HG03280 (cell line): ENCODE measurements at regions not wholly inside any gene's neighbourhood (a gene's known extent, or its start where the extent isn't known, plus 50 kb on each side); places are given as distances from the start of the nearest gene placed in this dataset.
A peak's percentile ranks its signal among the peaks of the same experiment; 100 is the strongest.

Experiments used
- ATAC-seq: cut with Tn5 transposase; IDR thresholded peaks from one replicate; pipeline ENCODE4 v1.9.1; 2021; ENCODE audit warnings: mild to moderate bottlenecking, moderate library complexity; ENCODE audit not compliant: unreplicated experiment

DNA sequence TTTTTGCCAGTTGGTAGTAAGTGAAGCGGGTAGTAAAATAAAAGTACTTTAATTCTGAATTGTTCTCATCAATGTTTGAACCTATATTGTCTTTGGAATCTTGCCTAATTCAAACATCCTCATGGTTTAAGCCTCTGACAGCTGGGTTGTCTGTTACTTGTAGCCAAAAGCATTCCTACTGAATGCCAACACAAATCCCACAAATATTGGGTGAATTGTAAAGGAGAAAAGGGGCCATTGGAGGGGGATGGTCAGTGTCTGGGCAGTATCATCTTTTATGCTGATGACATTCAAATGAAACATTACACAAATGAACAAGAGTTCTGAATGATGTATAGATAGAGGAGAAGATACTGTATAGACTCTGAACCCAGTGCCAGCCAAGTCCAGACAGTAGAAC lies 309.5 kb downstream of the OSTF1 start:
- no peak for ATAC-seq

DNA sequence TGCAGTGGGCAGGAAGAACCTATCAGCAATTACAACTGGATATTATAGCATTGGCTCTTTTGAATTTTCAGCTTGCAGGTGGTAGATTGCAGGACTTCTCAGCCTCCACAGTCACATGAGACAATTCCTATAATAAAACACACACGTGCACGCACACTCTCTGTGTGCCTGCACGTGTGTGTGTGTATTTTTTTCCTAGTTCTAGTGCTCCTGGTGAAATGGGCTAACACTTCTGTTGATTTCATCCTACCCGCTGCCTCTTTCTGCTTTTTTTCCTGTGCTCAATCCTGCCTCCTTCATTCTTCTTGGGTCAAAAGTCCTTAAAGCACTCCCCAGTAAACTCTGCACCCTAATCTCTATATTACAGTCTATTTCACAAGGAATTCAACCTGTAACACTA lies 320.1 kb downstream of the OSTF1 start:
- ATAC-seq, result no peak

DNA sequence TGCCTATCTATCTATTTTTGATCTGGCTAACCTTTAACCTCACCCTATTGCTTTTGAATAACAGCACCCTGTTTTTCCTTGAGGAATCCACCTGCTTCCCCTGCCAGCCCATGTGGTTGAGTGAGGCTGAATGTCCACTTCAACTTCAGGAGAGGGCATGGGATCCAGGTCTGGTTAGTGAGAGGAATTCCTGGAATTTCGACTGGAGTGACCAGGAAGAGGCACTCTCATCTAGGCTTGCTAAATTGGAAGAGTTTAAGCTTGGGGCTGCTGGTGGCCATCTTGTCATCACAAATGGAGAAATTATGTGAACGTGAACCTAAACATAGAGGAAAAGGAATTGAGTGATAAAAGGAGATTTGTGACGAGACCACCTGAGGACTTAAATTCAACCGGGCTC lies 322.1 kb downstream of the OSTF1 start:
- ATAC-seq, result no peak

DNA sequence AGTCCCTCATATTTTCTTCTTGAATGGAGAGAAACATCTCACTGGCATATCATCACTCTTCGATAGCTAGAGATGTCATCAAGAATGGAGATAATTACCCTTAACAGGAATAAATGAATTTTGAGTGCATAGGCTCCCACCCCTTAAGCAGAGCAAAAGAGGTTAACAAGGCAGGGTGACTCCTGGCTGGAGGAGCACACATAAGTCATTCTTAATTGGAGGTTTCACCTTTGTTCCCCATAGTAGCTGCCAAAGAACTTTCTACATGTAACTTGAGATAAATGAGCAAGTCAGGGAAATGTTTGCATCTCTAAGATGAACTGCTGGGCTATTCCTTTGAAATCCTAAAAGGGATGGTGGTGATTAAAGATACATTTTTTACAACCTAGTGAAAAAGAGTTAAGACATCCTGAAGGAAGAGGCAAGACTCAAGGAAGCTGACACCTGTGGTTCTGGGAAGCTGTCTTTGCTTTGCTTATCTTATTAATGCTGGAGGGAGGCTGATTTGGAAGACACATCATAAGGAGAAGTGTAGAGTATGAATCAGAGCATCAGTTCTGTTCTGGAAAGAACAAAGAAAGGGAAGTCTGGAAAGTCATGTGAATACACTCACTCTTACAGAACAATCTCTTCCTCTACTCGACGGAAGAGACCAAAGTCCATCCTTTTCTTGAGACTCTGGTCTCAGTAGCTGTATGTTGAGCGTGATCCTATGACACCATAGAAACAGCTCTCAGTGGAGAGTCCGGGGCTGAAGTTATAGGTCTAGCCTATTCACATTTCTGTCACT lies 326.3 kb downstream of the OSTF1 start:
- ATAC-seq, result no peak

DNA sequence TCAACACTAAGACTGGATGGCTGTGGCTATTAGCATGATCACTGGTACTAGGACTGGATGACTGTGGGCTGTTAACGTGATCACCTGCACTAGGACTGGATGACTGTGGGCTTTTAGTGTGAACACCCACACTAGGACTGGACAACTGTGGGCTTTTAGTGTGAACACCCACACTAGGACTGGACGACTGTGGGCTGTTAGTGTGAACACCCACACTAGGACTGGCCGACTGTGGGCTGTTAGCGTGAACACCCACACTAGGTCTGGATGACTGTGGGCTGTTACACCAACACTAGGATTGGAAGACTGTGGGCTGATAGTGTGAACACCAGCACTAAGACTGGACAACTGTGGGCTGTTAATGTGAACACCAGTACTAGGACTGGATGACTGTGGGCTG lies 329.2 kb downstream of the OSTF1 start:
- no peak for ATAC-seq

DNA sequence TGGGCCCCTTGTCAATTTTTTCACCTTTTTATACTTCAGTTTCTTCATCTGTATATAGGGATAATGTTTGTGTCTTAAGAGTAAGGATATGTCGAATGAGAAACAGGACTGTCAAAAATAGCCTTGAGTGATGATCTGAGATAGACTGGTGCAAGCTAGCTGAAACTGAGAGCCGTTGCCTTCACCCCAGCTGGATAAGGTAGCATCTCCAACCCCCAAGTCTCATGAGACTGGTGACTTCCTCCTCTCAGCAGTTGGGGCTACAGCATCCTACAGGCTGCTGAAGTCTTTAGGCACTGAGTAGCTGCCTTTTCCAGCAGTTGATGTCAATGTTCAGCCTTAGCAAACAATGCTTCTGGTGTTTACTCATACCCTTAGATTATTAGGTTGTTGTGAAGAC lies 330.2 kb downstream of the OSTF1 start:
- ATAC-seq, result peak; percentile 74

DNA sequence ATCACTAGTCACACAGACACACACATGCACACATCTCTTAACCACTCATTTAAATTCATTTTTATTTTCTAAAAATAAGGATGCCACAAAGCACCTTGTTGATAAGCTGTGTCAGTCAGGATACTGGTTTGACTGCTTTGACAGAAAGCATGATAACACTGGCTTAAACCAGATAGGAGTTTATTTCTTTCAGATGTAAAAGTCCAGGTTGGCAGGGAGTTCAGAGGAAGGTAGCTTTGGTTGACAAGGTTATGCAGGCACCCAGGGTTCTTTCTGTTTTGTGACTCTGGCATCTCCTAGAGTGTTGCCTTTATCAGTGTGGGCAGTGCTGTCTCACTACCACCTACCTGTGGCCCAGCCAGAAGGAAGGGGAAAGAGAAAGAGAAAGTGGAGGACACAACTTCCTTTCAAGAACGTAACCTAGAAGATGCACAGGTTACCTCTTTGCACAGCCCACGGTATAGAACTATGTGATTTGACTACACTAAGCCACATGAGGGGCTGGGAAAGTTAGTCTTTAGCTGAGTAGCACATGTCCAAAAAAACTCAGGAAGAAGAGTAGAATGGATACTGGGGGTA lies 334.7 kb downstream of the OSTF1 start:
- no peak for ATAC-seq

DNA sequence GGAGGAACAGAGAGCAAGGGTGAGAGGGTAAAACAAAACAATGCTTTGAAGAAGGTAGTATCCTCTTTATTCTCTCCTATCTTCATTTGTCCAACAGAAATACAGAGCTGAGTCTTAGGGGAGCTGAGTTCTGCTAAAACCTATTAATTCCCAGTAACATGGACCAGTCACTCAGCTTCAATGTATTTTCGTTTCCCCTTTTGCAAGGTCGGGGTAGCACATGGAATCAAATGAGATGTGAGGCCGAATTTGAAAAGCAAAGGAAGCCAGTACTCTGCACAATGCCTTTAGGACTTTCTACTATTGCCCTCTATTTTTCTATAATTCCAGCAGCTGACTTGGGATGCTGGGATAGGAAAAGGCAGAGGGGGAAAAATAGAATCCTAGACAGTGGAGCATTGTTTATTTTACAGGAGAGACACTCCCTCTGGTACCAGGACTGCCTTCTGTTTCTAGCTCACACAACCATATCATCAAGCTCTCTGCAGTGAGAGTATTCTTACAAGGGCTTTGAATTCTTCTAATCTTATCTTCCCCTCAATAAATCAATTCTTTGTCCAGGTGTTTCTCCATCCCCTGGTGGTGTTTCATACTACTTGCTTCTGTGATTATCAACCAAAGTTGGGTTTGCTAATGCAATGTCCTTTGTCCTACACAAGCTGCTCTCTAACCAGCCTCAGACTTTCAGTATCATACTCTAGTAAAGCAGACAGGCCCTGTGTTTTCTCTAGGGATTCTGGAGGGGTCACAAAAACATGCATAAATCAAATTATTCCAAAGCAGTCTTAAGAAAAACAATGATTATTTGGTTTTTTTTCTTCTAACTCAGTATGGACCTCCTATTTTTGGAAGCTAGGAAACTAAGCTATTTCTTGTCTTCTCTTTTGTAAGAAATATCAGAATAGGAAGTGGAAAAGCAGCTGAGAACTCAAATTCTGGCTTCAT lies 341.5 kb downstream of the OSTF1 start:
- ATAC-seq, result no peak

DNA sequence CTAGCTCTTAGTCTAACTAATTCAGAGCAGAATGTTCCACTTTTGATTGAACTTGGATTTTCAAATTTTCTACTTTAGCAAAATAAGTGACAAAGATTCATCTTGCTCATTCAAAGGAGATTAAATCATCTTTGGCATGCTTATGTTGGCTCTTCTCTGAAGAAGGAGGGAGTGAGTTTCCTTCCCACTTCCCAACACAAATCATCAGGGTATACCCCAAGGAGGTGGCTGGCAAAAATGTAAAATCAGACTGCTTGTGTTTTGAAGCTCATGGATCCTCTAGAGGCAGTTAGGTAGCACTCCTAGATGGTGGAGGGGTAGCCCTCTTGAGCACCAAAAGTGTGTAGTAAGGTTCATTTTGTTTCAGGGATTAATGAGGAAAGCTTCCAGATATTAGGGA lies 343.1 kb downstream of the OSTF1 start:
- ATAC-seq, result no peak

DNA sequence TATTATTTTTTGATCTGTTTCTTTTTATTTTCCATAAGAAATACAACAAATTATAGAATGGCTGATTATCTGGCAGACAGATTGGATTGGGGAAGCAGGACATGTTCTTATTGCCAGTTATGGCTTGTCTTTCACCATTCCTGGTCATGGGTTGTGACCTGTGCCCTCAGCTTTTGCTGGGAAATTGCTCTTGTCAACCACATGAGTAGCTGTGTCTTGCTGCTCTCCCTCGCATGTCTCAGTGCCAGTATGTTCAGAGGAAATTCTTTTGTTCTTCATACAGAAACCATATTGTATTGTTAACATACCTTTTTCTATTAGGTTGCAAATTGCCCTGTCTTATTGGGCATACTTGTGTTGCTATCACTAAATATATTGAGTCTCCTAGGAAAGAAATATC lies 344.1 kb downstream of the OSTF1 start:
- ATAC-seq, result no peak

DNA sequence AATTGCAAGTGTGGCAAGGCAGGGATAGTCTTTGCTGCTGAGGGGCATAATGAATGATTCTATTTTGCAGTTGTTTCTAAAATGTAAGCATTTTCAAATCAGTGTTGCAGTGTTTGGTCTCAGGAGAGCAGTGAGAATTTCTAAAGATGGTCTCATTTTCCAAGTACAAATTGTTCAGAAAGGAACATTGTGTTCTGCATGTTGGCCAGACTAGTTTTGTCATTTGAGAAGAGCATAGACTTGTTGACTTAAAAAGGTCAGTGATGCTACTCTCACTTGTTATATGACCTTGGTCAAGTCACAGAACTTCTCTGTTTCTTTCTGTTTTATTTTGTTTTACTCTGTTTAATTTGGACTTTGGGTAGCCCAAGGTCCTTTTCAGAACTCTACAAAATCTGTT lies 344.6 kb downstream of the OSTF1 start:
- ATAC-seq, result no peak

DNA sequence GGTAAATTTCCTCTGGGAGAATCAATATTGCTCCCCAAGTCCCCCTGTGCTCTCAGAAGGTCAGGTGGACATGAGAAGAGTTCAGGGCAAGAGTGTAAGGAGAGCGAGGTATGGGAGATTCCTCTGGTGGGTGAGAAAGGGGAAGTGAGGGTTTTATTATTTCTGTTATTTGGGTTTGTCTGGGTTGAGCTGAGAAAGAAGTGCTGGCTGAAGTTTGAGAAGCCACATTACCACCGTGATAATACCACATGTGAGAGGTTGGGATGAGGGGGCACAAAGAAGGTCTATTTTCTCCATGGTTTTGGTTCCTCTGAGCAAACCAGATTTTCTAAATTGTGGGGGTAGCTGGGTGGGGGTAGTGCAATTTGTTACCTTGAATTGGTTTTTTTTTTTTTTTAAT lies 350.4 kb downstream of the OSTF1 start:
- no peak for ATAC-seq

DNA sequence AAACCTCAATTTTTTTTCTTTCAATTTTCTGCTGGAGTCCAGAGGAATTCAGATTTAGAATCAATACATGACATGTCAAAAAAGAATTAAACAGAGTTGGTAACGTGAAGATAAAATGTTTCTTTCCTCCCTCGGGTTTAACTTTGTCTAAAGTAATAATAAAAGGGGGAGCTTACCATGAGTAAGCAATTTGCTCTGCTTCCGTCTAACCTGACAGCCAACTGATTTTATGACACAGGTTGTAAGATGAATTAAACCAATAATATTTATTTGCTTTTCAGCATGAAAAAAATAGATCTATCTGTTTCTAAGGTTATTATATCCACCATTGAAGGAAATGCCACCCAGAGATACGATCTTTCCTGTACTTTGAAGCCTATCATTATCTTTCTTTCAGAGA lies 352.6 kb downstream of the OSTF1 start:
- no peak for ATAC-seq

DNA sequence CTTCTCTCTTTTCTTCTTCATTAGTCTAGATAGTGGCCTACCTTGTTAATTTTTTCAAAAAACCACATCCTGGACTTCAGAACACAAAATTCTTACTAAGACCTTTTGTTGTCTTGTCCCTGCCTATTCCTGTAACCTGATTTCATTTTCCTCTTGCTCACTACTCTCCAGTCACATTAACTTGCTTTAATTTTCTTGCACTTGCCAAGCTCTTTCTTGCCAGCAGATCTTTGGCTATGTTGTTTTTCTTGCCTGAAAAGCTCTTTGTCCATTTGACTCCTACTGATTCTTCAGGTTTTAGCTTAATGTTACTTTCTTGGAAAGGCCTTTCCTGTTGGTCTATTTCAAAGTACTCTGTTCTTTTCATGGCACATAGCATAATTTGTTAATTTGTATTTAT lies 356.8 kb downstream of the OSTF1 start:
- no peak for ATAC-seq

DNA sequence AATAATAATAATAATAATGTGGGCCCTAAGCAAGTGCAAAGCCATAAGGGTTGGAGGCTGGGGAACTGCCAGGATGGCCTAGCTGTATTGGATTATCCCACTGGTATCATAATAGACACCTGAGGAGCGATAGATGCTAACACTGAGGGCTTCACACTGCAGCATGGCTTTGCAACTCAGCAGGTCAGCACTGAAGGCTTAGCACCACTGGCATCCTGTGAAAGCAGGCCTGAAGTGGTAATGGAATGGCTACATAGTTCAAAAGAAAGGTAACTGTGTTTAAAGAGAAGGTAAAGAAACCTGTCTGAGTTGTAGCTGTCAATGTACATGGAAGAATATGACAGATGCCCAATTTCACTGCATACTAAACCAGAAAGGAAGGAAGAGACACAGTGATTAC lies 359.0 kb downstream of the OSTF1 start:
- ATAC-seq, result no peak

DNA sequence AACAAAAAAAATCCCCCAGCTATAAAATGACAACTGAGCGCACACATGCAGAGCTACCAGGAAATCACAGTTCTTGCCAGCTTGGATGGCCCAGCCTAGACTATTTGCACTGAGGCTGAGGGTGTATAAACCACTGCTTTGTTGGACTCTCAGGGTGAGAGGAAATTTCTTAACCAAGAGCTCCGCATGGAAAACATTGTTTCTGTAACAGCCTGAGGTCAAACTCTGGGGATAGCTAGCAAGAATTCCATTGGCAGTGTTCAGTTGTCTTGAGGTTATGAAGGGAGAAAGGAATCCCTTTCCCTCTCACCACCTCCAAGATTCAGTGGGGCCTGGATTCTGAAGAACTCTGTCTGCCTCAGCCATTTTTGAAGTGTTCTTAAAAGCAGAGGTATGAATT lies 360.0 kb downstream of the OSTF1 start:
- ATAC-seq, result no peak

DNA sequence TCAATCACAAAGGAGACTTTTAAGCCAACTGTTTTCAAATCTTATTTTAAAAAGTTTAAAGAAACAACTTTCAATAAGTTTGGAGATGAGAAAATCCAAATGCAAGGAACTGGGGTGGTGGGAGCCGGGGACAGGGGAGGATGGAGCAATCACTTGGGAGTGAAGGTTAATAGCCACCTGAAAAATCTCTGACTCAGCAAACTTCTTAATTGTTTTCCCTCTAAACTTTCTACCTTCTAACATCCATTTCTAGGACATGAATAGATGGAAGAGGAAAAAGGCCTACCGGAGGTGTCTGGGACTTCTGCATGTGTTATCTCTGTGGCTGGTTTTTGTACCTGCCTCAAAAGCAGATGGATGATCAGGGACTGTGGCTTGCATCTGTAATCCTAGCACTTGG lies 360.6 kb downstream of the OSTF1 start:
- no peak for ATAC-seq

DNA sequence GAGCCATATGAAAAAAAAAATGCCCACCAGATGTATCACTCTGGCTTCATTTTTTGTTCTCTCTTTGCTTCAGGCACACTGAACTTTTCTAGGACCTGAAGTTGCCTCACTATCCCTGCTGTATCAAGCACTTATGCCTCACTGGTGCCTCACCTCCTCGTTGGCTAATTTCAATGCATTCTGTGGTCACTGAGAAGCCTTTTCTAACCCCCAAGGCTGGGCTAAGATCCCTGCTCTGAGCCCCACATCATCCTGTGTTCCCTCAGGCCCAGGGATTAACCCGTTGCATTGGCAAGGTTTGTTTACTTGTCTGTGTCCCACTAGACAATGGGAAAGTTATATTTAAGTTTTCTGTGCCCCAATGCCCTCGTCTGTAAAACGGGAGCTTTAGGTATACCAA lies 362.7 kb downstream of the OSTF1 start:
- ATAC-seq, result no peak

DNA sequence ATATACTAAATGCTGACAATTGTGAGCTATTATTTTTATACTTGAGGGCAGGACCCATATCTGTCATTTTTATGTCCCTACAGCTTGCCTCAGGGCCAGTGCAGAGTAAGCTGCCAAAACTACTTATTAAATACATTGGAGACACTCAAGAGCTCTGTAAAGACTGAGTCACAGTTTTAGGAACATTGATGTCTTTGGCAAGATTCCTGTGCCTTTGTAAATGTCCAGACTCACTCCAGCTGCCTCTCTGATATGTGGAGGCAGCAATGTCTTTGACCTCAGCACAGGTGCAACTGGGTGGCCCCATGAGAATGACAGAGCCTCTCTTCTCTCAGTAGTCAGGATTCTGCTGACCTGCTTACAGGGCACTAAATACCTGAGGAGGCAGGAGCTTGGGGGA lies 363.2 kb downstream of the OSTF1 start:
- ATAC-seq, result no peak

DNA sequence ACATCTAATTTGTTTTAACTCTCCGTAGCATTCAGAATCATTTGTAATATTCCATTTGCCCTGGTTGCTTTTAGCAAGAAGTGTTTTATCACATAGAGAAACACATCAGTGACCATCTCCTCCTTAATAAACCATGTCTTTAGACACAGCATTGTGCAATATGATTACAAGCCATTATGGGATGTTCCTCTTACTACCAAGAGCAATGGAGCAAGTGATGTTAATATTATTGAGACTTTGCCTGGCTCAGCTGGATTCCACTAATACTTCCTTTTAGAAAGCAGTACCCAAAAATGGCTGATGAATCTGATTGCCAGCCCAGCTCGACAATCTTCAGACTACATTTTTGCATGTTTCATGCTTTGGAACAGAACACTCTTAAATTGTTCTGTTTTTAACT lies 364.2 kb downstream of the OSTF1 start:
- no peak for ATAC-seq

DNA sequence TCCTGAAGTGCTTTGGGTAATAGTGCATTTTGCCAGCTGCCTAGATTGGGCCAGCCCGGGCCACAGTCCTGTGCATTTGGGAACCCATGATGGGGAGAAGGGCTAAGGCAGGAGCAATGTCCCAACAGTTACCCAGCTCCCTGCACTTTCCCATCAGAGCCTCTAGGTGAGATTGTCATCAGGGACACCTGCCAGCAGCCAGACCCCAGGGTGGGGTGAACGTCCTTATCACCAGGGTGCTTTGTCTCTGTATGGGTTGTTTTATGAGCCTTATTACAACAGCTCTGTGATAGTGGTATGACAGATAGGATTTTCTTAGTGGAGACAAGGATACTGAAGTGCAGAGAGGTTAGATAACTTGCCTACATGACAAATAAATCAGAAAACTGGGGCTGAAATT lies 365.7 kb downstream of the OSTF1 start:
- ATAC-seq, result no peak

DNA sequence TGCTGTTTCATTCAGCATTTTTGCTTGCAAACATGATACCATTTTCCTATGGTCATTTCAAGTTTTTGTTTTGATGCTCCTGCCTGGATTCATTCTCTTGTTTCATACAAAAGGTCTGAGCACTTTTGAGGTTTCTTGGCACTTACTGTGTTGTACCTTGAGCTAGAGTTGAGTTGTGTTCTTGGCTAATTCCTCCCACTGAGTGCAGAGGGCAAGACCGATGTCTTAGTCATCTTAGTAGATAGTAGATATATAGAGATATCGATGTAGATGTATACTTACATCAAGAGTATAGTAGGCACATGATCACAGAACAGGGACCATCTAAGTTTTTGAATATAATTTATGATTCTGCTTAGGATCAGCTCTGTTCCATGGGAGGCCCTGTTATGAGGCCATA lies 366.6 kb downstream of the OSTF1 start:
- ATAC-seq, result no peak
